ENCODE measurements at regions not wholly inside any gene's neighbourhood (a gene's known extent, or its start where the extent isn't known, plus 50 kb on each side); places are given as distances from the start of the nearest gene placed in this dataset.

DNA sequence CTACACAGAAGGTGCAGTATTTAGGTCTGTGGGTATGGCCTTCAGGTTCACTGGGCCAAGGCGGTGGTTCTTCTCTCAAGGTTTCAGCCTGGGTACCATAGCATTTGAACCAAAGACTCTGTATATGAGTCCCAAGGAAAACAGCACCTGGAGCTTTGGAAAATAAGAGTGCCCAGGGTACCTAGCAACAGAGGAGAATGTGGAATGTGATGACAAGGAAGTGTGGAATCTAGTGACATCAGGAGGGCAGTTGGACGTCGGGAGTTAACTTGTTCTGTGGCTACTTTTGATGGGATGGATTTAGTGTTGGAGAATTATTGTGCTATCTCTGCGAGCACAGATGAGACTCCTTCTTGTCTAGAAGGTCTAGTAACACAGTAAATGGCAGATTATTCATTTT lies 201.2 kb downstream of the NOL4 start:
- no peak overlapping the region for H3K4me2 ChIP-seq
- no peak overlapping the region for H2AFZ ChIP-seq
- no peaks in the 10 kb centered on the region for H3K79me2 ChIP-seq
- H3K27me3 ChIP-seq, result no peaks in the 10 kb centered on the region
- no peak overlapping the region for H3K27ac ChIP-seq
- WGBS (ENCODE audit: low lambda C conversion rate, missing lambda C conversion rate), result 47% methylated on average over 4 of the region's 4 CpGs
- no peak overlapping the region for H3K4me3 ChIP-seq
- TF ChIP-seq EZH2phosphoT487 (IDR thresholded peaks at IDR 0.05; ENCODE audit: low read depth, severe bottlenecking, unreplicated experiment) (no peak), EZH2 (IDR thresholded peaks at IDR 0.05; ENCODE audit: borderline replicate concordance) (no peak)
- TF ChIP-seq, protein P1, sequence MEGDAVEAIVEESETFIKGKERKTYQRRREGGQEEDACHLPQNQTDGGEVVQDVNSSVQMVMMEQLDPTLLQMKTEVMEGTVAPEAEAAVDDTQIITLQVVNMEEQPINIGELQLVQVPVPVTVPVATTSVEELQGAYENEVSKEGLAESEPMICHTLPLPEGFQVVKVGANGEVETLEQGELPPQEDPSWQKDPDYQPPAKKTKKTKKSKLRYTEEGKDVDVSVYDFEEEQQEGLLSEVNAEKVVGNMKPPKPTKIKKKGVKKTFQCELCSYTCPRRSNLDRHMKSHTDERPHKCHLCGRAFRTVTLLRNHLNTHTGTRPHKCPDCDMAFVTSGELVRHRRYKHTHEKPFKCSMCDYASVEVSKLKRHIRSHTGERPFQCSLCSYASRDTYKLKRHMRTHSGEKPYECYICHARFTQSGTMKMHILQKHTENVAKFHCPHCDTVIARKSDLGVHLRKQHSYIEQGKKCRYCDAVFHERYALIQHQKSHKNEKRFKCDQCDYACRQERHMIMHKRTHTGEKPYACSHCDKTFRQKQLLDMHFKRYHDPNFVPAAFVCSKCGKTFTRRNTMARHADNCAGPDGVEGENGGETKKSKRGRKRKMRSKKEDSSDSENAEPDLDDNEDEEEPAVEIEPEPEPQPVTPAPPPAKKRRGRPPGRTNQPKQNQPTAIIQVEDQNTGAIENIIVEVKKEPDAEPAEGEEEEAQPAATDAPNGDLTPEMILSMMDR (IDR thresholded peaks at IDR 0.05; ENCODE audit: poor library complexity), result no peak
- H3K4me1 ChIP-seq (ENCODE audit: insufficient read depth), result peaks cover 3% of the 10 kb centered on the region
- H3K36me3 ChIP-seq (replicated peaks; ENCODE audit: insufficient read depth, low read depth), result no peaks in the 10 kb centered on the region
- no peaks in the 10 kb centered on the region for H3K9me2 ChIP-seq (replicated peaks; ENCODE audit: insufficient read depth)
- no peaks in the 10 kb centered on the region for H3K9me3 ChIP-seq (ENCODE audit: low read depth)
- peak; percentile 9 for DNase-seq (ENCODE audit: low spot score)
- H4K20me1 ChIP-seq (ENCODE audit: insufficient read depth, poor library complexity, severe bottlenecking), result no peaks in the 10 kb centered on the region

DNA sequence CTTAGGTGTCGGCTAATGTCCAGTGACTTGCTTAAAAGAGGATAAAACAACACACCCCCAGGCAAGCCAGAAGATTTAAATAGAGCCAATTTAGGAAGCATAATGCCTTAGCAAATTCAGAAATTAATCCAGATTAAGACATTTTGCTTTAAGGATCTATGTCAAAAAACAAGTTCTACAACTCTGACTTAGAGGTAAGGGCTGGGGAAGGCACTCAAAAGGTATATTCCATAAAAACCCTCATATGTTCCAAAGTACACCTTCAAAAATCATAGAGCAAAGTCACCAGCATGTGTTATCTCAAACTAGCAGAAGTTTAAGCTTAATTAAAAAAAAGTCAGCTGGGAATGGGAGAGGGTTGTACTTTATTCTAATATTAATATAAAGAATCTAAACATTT lies 206.4 kb downstream of the NOL4 start:
- WGBS (ENCODE audit: low lambda C conversion rate, missing lambda C conversion rate), result 93% methylated on average over 1 of the region's 1 CpG
- peak overlapping the region; percentile 44 for H3K4me2 ChIP-seq
- TF ChIP-seq, protein P1 (IDR thresholded peaks at IDR 0.05; ENCODE audit: poor library complexity), result no peak
- no peak for TF ChIP-seq EZH2 (IDR thresholded peaks at IDR 0.05; ENCODE audit: borderline replicate concordance)
- H3K79me2 ChIP-seq, result no peaks in the 10 kb centered on the region
- no peaks in the 10 kb centered on the region for H4K20me1 ChIP-seq (ENCODE audit: insufficient read depth, poor library complexity, severe bottlenecking)
- H3K9me2 ChIP-seq (replicated peaks; ENCODE audit: insufficient read depth), result no peaks in the 10 kb centered on the region
- no peaks in the 10 kb centered on the region for H3K4me1 ChIP-seq (ENCODE audit: insufficient read depth)
- H3K27ac ChIP-seq, result no peak overlapping the region
- no peaks in the 10 kb centered on the region for H3K9me3 ChIP-seq (ENCODE audit: low read depth)
- no peaks in the 10 kb centered on the region for H3K36me3 ChIP-seq (replicated peaks; ENCODE audit: insufficient read depth, low read depth)
- no peak for DNase-seq (ENCODE audit: low spot score)
- no peak overlapping the region for H3K4me3 ChIP-seq
- H3K27me3 ChIP-seq, result no peaks in the 10 kb centered on the region
- H2AFZ ChIP-seq, result no peak overlapping the region

DNA sequence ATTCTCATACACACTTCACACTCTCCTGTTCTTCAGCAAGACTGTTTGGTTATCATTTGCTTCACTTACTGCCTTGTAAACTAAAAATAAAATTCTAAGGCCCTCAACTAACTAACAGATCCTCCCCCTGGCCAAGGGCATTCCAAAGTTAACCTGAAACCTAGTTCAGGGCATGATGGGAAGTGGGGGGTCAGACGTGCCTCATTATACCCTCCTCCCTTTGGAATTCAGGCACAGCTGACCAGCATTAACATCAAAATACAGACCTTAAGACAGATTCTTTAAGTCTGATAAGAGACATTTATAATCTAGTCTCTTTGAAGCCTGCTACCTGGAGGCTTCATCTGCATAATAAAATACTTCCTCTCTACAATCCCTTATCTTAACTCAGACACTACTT lies 221.0 kb downstream of the NOL4 start:
- Histone ChIP-seq H4K20me1 (ENCODE audit: insufficient read depth, poor library complexity, severe bottlenecking) (no peaks in the 10 kb centered on the region), H3K4me2 (no peak overlapping the region), H3K9me2 (replicated peaks; ENCODE audit: insufficient read depth) (no peaks in the 10 kb centered on the region), H3K79me2 (no peaks in the 10 kb centered on the region), H3K4me3 (no peak overlapping the region), H3K4me1 (ENCODE audit: insufficient read depth) (no peaks in the 10 kb centered on the region), H3K9me3 (ENCODE audit: low read depth) (no peaks in the 10 kb centered on the region), H3K27me3 (no peaks in the 10 kb centered on the region), H3K27ac (no peak overlapping the region), H3K36me3 (replicated peaks; ENCODE audit: insufficient read depth, low read depth) (no peaks in the 10 kb centered on the region), H2AFZ (no peak overlapping the region)
- 23% methylated on average over 1 of the region's 1 CpG for WGBS (ENCODE audit: low lambda C conversion rate, missing lambda C conversion rate)
- DNase-seq (ENCODE audit: low spot score), result no peak
- TF ChIP-seq, protein P1 (IDR thresholded peaks at IDR 0.05; ENCODE audit: poor library complexity), result no peak
- TF ChIP-seq EZH2phosphoT487 (IDR thresholded peaks at IDR 0.05; ENCODE audit: low read depth, severe bottlenecking, unreplicated experiment), result no peak
- no peak for TF ChIP-seq EZH2 (IDR thresholded peaks at IDR 0.05; ENCODE audit: borderline replicate concordance)

DNA sequence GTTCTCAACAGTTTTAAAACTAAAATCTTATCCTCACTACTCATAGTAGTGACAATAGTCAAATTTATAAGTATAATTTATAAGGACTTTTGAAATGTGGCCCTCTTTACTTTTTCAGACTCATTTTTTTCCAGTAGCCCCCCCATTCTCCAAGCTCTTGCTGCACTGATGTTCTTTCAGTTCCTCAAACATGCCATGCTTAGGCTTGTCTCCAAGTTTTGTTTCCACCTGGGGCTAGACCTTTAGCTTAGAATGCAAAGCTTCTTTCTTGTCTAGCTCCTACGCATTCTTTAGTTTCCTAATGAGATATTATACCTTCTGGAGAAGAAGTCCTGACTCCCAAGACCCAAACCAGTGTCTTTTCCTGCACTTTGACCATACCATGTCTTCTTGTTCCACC lies 222.6 kb downstream of the NOL4 start:
- Histone ChIP-seq H3K27me3 (no peaks in the 10 kb centered on the region), H3K9me3 (ENCODE audit: low read depth) (no peaks in the 10 kb centered on the region), H3K27ac (no peak overlapping the region), H3K36me3 (replicated peaks; ENCODE audit: insufficient read depth, low read depth) (no peaks in the 10 kb centered on the region), H3K4me2 (no peak overlapping the region), H4K20me1 (ENCODE audit: insufficient read depth, poor library complexity, severe bottlenecking) (no peaks in the 10 kb centered on the region), H3K4me3 (no peak overlapping the region), H3K4me1 (ENCODE audit: insufficient read depth) (no peaks in the 10 kb centered on the region), H2AFZ (no peak overlapping the region), H3K9me2 (replicated peaks; ENCODE audit: insufficient read depth) (no peaks in the 10 kb centered on the region), H3K79me2 (no peaks in the 10 kb centered on the region)
- DNase-seq (ENCODE audit: low spot score), result no peak
- TF ChIP-seq EZH2phosphoT487 (IDR thresholded peaks at IDR 0.05; ENCODE audit: low read depth, severe bottlenecking, unreplicated experiment), result no peak
- TF ChIP-seq, protein P1 (IDR thresholded peaks at IDR 0.05; ENCODE audit: poor library complexity), result no peak
- no peak for TF ChIP-seq EZH2 (IDR thresholded peaks at IDR 0.05; ENCODE audit: borderline replicate concordance)
- 89% methylated on average over 1 of the region's 1 CpG for WGBS (ENCODE audit: low lambda C conversion rate, missing lambda C conversion rate)

All from hepatocyte (in vitro differentiated cells).